ENCODE measurements at regions not wholly inside any gene's neighbourhood (a gene's known extent, or its start where the extent isn't known, plus 50 kb on each side); places are given as distances from the start of the nearest gene placed in this dataset.

DNA sequence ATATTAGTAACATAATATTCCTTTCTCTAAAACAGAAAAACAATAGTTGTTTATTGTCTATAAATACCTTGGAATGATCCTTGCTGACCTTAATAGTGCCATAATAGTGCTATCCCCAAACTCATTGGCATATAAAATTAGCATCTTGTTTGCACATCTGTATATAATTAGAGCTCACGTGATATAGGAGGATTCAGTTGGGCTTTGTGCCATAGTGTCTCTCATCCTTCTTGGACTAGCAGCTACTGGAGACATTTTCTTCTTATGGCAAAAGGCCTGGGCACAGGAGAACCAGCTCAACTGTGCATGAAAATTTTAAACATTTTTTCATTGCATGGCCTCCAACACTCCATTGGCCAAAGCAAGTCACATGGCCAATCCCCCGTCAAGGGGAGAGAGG lies 342.5 kb downstream of the SPATA31D1 start:
- H3K4me3 ChIP-seq (replicated peaks in 1 of 2; ENCODE audit: low read depth in 2 of 2, low read length in 2 of 2), result no peak overlapping the region
- DNase-seq (ENCODE audit: low read depth in 2 of 2), result no peak
- TF ChIP-seq CTCF (IDR thresholded peaks at IDR 0.05; ENCODE audit: low read depth, low read length), result no peak

DNA sequence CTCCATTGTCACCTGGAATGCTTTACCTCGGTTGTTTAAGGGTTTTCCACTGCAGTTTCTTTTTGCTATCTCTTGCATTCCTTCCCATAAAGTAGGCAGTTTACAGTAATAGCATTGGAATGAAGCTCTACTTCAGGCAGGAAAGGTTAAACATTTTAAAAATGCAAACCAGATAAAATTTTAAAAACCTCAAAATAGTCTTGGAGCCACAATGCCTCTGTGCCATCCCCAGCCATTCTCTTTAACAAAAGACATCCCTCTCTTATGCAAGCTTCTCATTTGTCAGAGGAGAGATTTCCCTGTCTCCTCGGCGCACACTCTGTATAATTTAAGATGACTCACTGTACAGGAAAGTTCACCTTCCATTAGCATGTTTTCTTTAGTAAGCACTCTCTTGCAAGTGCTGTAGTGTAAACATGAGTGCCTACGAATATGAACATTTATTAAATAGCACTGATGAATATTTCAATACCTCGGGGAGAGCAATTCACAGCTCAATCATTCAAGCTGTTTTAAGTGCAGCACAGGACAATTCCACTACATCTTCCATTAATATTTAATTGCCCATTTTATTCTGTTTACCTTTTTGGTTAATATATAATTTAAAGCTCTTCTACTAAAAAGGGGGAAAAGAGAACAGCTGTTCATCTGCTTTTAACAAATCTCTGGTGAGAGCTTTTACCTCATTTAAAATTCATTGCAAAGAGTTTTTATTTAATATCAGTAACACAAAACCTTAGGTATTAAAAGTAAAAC lies 343.6 kb downstream of the SPATA31D1 start:
- DNase-seq (ENCODE audit: low read depth in 2 of 2), result peak; percentile 76 to 82
- TF ChIP-seq CTCF (IDR thresholded peaks at IDR 0.05; ENCODE audit: low read depth, low read length), result no peak
- no peak overlapping the region for H3K4me3 ChIP-seq (replicated peaks in 1 of 2; ENCODE audit: low read depth in 2 of 2, low read length in 2 of 2)

GRCh38 chr9:82332774-82333152 lies 344.2 kb downstream of the SPATA31D1 start:
- DNase-seq (ENCODE audit: low read depth in 2 of 2), result no peak
- no peak for TF ChIP-seq CTCF (IDR thresholded peaks at IDR 0.05; ENCODE audit: low read depth, low read length)
- H3K4me3 ChIP-seq (replicated peaks in 1 of 2; ENCODE audit: low read depth in 2 of 2, low read length in 2 of 2), result no peak overlapping the region

GRCh38 chr9:82333671-82334070 lies 345.1 kb downstream of the SPATA31D1 start:
- TF ChIP-seq CTCF (IDR thresholded peaks at IDR 0.05; ENCODE audit: low read depth, low read length), result no peak
- DNase-seq (ENCODE audit: low read depth in 2 of 2), result peak in 1 of 2 donors; percentile 35
- no peak overlapping the region for H3K4me3 ChIP-seq (replicated peaks in 1 of 2; ENCODE audit: low read depth in 2 of 2, low read length in 2 of 2)

DNA sequence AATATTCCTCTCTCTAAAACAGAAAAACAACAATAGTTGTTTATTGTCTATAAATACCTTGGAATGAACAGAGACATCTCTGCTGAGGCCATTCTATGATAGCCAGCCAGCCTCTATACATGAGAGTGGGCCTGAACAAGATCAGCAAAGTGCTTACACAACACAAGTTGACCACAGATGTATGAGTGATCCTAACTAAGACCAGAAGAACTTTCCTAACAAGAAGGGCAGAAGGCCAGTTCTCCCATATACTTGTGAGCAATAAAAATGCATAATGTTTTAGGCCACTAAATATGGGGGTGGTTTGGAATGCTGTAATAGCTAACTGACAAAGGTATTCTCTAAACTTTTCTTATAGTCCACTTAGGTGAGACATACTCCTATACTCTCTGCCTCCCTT lies 345.7 kb downstream of the SPATA31D1 start:
- H3K4me3 ChIP-seq (replicated peaks in 1 of 2; ENCODE audit: low read depth in 2 of 2, low read length in 2 of 2), result no peak overlapping the region
- no peak for TF ChIP-seq CTCF (IDR thresholded peaks at IDR 0.05; ENCODE audit: low read depth, low read length)

DNA sequence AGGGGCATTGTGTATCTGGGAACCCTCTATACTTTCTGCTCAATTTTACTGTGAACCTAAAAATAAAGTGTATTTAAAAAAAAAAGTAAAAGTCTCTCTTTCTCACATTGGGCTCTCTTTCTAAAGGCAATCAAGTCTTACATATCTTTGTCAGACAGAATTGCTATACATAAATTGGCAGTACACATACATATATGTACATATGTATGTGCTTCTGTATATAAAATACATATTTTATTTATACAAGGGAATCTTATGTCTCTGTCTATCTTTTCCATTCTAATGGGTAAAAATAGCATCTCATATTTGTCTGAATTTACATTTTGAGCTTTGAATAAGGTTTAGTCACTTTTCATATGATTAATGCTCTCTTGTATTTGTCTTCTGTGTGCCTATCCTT lies 348.8 kb downstream of the SPATA31D1 start:
- TF ChIP-seq CTCF (IDR thresholded peaks at IDR 0.05; ENCODE audit: low read depth, low read length), result no peak
- no peak for DNase-seq (ENCODE audit: low read depth in 2 of 2)

More for the DNA sequence above, 345.7 kb downstream of the SPATA31D1 start:
- peak; percentile 41 to 67 for DNase-seq (ENCODE audit: low read depth in 2 of 2)

DNA sequence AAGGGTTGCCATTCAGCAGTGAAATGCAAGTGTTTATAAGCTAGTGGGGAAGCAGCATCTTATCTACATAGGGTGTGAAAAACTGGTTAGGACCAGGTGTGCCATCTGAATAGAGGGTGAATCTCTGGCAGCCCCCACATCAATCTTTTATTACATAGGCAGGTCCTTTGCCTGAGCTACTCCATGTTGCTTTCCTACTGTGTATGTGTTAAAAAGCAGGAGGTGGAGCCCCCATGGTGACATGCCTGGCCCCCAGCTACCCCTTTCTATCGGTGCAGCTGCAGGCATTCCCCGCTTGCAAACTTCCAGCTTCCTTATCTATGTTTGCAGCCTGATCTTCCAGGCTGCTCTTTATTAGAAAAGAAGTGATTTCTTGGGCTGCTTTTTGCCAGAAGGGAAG lies 353.5 kb downstream of the SPATA31D1 start:
- no peak for TF ChIP-seq CTCF (IDR thresholded peaks at IDR 0.05; ENCODE audit: low read depth, low read length)
- H3K4me3 ChIP-seq (replicated peaks in 1 of 2; ENCODE audit: low read depth in 2 of 2, low read length in 2 of 2), result no peak overlapping the region
- DNase-seq (ENCODE audit: low read depth in 2 of 2), result no peak

More for the DNA sequence above, 348.8 kb downstream of the SPATA31D1 start:
- no peak overlapping the region for H3K4me3 ChIP-seq (replicated peaks in 1 of 2; ENCODE audit: low read depth in 2 of 2, low read length in 2 of 2)

All from cardiac fibroblast (primary cell).